ENCODE measurements at regions not wholly inside any gene's neighbourhood (a gene's known extent, or its start where the extent isn't known, plus 50 kb on each side); places are given as distances from the start of the nearest gene placed in this dataset.

DNA sequence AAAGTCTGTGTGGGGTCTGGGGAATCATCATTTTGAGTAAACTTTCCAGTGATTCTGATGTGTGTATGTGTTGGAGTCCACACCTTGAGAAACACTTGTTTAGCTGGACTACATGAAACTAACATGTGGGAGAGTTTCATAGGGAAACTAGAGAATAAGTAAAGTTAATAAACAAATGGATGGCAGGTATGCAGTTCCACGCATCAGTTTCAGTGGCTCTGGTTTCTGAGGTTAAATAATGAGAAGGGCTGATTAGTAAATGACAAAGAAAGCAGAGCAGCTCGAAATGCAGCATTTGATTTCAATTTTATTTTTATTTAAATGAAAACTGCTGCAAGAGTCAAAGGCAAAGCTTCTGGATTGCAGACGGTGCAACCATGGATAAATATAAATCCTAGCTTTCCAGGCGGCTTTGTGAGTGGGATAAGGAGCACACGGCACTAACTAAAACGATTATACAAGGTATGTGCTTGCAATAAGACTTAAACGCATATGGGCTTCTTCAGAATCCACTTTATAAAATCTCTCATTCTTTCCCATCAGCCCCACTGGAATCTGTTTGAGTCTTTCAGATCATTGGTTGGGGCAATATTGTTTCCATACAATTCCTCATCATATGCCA is 310.7 kb downstream of the PLPP3 start:
- TF ChIP-seq, protein P1, sequence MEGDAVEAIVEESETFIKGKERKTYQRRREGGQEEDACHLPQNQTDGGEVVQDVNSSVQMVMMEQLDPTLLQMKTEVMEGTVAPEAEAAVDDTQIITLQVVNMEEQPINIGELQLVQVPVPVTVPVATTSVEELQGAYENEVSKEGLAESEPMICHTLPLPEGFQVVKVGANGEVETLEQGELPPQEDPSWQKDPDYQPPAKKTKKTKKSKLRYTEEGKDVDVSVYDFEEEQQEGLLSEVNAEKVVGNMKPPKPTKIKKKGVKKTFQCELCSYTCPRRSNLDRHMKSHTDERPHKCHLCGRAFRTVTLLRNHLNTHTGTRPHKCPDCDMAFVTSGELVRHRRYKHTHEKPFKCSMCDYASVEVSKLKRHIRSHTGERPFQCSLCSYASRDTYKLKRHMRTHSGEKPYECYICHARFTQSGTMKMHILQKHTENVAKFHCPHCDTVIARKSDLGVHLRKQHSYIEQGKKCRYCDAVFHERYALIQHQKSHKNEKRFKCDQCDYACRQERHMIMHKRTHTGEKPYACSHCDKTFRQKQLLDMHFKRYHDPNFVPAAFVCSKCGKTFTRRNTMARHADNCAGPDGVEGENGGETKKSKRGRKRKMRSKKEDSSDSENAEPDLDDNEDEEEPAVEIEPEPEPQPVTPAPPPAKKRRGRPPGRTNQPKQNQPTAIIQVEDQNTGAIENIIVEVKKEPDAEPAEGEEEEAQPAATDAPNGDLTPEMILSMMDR (IDR thresholded peaks at IDR 0.05) = no peak
- no peak for TF ChIP-seq POLR2A (IDR thresholded peaks at IDR 0.05)
- no peak for TF ChIP-seq EP300 (IDR thresholded peaks at IDR 0.05)
- TF ChIP-seq POLR2AphosphoS5 (IDR thresholded peaks at IDR 0.05) = no peak

Data from suprapubic skin (tissue), 4 donors.